Activated T-helper 1 cell treated with anti-CD3 and anti-CD28 coated beads, Interleukin-12 subunit alpha, Interleukin-12 subunit beta, Interleukin-2, Interleukin-4 antibody, amounts not matched to agents 30 ng/mL and 10 ng/mL and 1 ng/mL, durations not matched to agents 14 hours and 24 hours and 36 hours (primary cell): ENCODE measurements at regions not wholly inside any gene's neighbourhood (a gene's known extent, or its start where the extent isn't known, plus 50 kb on each side); places are given as distances from the start of the nearest gene placed in this dataset.
"Not testable (repeated sequence)": the region's sequence is repeated elsewhere in the genome, so short reads cannot be mapped to it uniquely, and the experiment has no call there.

Source experiments
- DNase-seq: peaks from one replicate; pipeline ENCODE4 v3.0.0; 2021; ENCODE audit warnings: low spot score
- H3K27ac Mint-ChIP-seq: one replicate; pipeline ENCODE4 v1.8.0; 2021; ENCODE audit warnings: mild to moderate bottlenecking, mixed read lengths
- H3K27me3 Mint-ChIP-seq: one replicate; pipeline ENCODE4 v1.8.0; 2022; ENCODE audit warnings: mild to moderate bottlenecking, moderate library complexity, mixed read lengths; ENCODE audit not compliant: insufficient read depth
- H3K36me3 Mint-ChIP-seq: one replicate; pipeline ENCODE4 v1.8.0; 2021; ENCODE audit warnings: low read depth, mixed read lengths
- H3K4me1 Mint-ChIP-seq: one replicate; pipeline ENCODE4 v1.8.0; 2021; ENCODE audit warnings: low read depth, mixed read lengths
- H3K4me3 Mint-ChIP-seq: one replicate; pipeline ENCODE4 v1.8.0; 2021; ENCODE audit warnings: mild to moderate bottlenecking, moderate library complexity, mixed read lengths
- H3K9me3 Mint-ChIP-seq: one replicate; pipeline ENCODE4 v1.8.0; 2021; ENCODE audit warnings: mixed read lengths
- intact Hi-C: fragments of 100-400 bp; cut with micrococcal nuclease; formaldehyde crosslinking; loops from one replicate; pipeline ENCODE4 v1.15.1; 2024

DNA sequence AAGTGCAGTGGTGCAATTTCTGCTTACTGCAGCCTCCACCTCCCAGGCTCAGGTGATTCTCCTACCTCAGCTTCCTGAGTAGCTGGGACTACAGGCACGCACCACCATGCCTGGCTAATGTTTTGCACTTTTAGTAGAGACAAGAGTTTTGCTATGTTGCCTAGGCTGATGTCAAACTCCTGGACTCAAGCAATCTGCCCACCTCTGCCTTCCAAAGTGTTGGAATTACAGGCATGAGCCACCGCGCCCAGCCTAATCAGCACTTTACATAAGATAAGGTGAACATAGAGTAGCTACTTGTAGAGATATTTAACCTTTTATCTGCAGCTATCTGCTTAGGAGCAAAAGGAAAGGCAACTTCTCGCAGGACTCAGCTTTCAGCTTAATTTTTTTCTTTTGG, 77.5 kb upstream of the RGPD5 start:
- H3K9me3 Mint-ChIP-seq, H3K27ac Mint-ChIP-seq, DNase-seq, H3K4me3 Mint-ChIP-seq, intact Hi-C loops, H3K27me3 Mint-ChIP-seq, H3K4me1 Mint-ChIP-seq, H3K36me3 Mint-ChIP-seq: not testable (repeated sequence)

DNA sequence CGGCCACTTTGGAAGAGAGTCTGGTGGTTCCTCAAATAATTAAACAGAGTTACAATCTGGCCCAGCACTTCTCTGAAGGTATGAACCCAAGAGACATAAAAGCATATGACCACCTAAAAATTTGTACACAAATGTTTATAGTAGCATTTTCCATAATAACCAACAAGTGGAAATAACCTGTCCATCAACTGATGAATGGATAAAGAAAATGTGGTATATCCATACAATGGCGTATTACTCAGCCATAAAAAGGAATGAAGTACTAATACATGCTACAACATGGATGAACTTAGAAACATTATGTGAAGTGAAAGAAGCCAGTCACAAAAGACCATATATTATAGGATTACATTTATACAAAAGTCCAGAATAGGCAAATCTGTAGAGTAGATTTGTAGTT, 76.0 kb upstream of the RGPD5 start:
- intact Hi-C loops = no loop called here
- H3K4me3 Mint-ChIP-seq = no peak overlapping the region
- H3K9me3 Mint-ChIP-seq = no peaks in the 10 kb centered on the region
- no peaks in the 10 kb centered on the region for H3K36me3 Mint-ChIP-seq
- no peak for DNase-seq
- H3K27ac Mint-ChIP-seq = no peak overlapping the region
- H3K4me1 Mint-ChIP-seq = no peaks in the 10 kb centered on the region
- H3K27me3 Mint-ChIP-seq = peaks cover 11% of the 10 kb centered on the region

DNA sequence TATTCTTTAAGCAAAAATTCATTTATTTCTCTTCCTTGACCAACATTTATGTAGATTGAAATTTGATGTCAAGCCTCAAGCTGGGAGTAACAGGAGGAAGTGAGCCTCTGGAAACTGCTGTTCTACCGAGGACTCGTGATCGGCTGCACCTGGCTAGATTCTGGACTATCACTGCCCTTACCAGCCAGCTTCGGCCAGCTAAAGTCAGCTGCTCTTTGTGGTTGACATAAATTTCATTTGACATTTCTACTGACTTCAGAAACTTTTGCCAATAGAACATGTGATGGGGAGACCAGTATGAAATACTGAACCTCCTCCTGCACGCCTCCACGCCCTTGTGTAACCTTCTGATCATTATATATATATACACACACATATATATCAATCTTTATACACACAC, 74.2 kb upstream of the RGPD5 start:
- H3K4me1 Mint-ChIP-seq = no peaks in the 10 kb centered on the region
- intact Hi-C loops = no loop called here
- DNase-seq = no peak

DNA sequence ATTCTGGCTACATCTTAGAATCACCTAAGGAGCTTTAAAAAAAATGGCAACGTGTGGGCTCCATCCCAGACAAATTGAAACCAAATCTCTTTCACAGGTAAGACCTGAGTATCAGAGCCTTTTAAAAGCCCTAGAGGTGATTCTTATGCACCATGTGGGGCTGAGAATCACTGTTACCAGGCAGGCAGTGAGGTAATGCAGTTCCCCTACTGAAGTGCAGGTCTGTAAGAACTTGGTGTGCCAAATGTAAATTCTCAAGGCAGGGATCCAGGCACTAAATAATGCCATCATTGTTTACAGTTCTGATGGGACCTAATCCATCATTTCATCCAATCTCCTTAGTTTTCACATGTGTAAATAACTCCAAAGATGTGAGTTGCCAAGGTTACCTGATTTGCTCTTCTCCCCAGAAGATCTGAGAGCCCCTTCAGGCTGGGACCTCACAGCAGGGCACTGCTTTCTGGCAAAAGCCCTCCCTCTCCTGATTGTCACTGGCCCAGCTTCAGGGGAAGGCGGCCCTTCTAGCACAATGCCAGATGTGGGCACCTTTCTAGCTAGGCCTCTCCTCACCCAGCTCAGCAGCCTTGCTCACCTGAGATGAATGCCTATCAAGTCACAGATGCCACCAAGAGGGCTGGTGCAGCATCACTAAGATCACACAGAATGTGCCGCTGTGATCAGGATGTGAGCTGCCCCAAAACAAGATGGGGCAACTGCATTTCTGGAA, 73.6 kb upstream of the RGPD5 start:
- Mint-ChIP-seq H3K4me3 (no peak overlapping the region), H3K9me3 (no peaks in the 10 kb centered on the region)
- intact Hi-C loops = no loop called here

More for the DNA sequence above, 74.2 kb upstream of the RGPD5 start:
- Mint-ChIP-seq H3K9me3 (no peaks in the 10 kb centered on the region), H3K36me3 (no peaks in the 10 kb centered on the region), H3K4me3 (no peak overlapping the region), H3K27ac (no peak overlapping the region), H3K27me3 (peaks cover 11% of the 10 kb centered on the region)

DNA sequence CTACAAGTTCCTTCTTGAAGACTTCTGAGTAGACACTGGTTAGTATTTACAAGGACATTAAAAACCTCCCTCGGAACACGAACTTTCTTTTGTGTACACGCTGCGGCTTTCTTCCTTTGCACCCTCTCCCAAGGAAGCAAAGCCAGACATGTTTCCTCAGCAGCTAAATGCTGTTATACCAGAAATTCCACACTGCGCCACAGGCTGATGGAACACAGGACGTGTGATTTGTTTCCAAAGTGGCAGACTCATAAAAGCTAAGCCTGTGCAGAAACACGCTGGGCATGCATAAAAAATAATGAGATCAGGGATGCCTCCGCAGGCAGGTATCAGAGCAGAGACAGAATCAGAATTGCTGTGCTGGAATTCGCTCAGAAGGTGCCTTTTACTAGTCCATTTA, 73.0 kb upstream of the RGPD5 start:
- H3K4me1 Mint-ChIP-seq = no peaks in the 10 kb centered on the region
- no peak overlapping the region for H3K27ac Mint-ChIP-seq
- H3K27me3 Mint-ChIP-seq = peaks cover 11% of the 10 kb centered on the region
- intact Hi-C loops = no loop called here
- H3K4me3 Mint-ChIP-seq = no peak overlapping the region
- DNase-seq = no peak
- no peaks in the 10 kb centered on the region for H3K9me3 Mint-ChIP-seq
- H3K36me3 Mint-ChIP-seq = no peaks in the 10 kb centered on the region

More for the DNA sequence above, 73.6 kb upstream of the RGPD5 start:
- Mint-ChIP-seq H3K36me3 (no peaks in the 10 kb centered on the region), H3K4me1 (no peaks in the 10 kb centered on the region), H3K27me3 (peaks cover 11% of the 10 kb centered on the region), H3K27ac (no peak overlapping the region)
- no peak for DNase-seq

DNA sequence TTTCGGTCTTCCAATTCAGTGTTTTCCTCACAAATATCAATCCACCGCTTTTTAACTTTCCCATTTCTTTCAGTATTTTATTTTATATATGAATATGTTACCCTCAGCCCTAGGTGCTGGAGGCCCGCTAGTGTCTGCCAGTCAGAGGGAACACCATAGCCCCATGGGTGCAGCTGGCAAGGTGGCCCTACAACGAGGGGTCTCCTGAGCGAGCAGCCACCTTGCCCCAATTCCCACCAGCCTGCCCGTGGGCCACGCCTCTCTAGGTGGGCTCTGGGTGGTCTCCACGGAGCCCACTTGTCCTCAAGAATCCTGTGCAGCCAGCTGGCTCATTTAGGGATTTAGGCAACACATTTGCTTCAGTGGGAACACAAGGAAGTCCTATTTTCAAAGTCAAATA, 72.5 kb upstream of the RGPD5 start:
- Mint-ChIP-seq H3K4me1 (no peaks in the 10 kb centered on the region), H3K27me3 (peaks cover 11% of the 10 kb centered on the region), H3K36me3 (no peaks in the 10 kb centered on the region), H3K4me3 (no peak overlapping the region), H3K27ac (no peak overlapping the region), H3K9me3 (no peaks in the 10 kb centered on the region)
- intact Hi-C loops = no loop called here
- DNase-seq = no peak

DNA sequence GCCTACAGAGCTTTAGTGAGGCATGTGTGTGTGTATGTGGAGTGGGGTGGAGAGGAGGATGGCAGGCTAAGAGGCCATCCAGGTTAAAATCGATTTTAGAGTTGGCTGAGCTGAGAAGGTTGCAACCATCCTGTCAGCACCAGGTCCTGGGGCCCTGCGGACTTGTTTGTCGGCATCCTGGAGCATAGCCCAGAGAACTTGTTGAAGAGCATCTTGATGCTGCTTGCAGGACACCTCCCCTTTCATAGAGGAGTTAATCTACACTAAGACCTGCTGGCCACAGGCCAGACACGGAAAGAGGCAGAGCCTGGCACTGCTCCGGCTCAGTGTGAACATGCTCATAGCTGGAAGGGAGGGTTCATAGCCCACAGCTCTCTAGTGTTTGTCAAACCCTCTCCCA, 72.1 kb upstream of the RGPD5 start:
- H3K27me3 Mint-ChIP-seq = peaks cover 11% of the 10 kb centered on the region
- H3K36me3 Mint-ChIP-seq = no peaks in the 10 kb centered on the region
- no peak for DNase-seq
- no peaks in the 10 kb centered on the region for H3K9me3 Mint-ChIP-seq
- H3K4me3 Mint-ChIP-seq = no peak overlapping the region
- H3K27ac Mint-ChIP-seq = no peak overlapping the region
- no peaks in the 10 kb centered on the region for H3K4me1 Mint-ChIP-seq
- intact Hi-C loops = no loop called here

DNA sequence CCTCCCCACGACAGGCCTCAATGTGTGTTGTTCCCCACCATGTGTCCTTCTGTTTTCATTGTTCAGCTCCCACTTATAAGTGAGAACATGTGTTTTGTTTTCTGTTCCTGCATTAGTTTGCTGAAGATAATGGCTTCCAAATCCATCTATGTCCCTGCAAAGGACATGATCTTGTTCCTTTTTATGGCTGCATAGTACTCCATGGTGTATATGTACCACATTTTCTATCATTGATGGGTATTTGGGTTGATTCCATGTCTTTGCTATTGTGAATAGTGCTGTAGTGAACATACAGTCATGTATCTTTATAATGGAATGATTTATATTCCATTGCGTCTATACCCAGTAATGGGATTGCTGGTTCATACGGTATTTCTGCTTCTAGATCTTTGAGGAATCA, 71.5 kb upstream of the RGPD5 start:
- H3K36me3 Mint-ChIP-seq, intact Hi-C loops: not testable (repeated sequence)

DNA sequence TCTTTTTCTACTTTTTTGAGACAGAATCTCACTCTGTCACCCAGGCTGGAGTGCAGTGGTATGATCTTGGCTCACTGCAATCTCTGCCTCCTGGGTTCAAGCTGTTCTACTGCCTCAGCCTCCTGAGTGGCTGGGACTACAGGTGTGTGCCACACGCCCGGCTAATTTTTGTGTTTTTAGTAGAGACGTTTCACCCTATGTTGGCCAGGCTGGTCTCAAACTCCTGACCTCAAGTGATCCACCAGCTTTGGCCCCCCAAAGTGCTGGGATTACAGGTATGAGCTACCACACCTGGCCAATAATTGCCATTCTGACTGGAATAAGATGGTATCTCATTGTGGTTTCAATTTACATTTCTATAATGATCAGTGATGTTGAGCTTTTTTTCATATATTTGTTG, 71.0 kb upstream of the RGPD5 start:
- H3K4me3 Mint-ChIP-seq, H3K27ac Mint-ChIP-seq, H3K9me3 Mint-ChIP-seq, H3K36me3 Mint-ChIP-seq, intact Hi-C loops, H3K4me1 Mint-ChIP-seq, DNase-seq: not testable (repeated sequence)
- peaks cover 11% of the 10 kb centered on the region for H3K27me3 Mint-ChIP-seq

More for the DNA sequence above, 71.5 kb upstream of the RGPD5 start:
- H3K27ac Mint-ChIP-seq, H3K9me3 Mint-ChIP-seq, DNase-seq, H3K4me1 Mint-ChIP-seq, H3K4me3 Mint-ChIP-seq: not testable (repeated sequence)
- H3K27me3 Mint-ChIP-seq = peaks cover 11% of the 10 kb centered on the region

DNA sequence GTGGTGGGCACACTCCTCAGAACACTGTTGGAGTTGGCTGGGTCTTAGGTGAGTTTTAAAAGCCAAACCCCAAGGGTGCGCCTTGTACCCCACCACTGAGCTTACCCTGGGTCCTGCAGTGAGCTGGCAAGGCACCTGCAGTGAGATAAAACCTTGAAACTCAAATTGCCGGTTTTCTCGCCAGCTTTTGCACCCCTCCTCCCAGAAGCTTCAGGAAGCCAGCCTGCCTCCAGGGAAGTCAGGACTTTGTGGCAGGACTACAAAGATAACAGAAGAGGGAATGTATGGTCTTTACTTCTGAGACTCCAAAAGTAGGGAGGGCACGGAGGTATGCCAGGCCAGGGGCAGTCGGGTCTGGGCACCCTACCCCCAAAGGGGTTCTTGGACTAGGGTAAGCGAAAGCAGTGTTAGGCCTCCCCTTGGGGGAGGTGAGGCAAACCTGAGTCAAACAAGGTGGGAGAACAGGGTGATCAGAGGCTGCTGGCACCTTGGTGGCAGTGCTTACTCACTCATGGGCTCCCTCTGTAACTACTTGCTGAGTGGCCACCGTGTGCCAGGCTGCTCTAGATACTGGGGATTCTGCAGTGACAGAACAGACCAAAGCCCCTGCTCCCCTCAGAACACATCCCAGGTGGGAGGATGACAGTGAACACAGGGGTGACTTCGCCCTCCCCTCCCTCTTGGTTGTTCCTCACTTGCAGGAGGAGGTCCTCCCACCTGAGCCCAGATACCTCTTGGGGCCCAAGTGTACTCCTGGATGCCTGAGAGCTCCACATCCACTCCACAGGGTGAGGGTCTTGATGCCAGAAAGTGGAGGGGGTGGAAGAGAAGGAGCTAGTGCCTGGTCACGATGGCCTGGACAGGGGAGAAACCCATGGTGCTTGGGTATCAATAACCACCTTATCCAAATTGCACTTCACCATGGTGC, 69.3 kb upstream of the RGPD5 start:
- no peaks in the 10 kb centered on the region for H3K36me3 Mint-ChIP-seq
- no peak overlapping the region for H3K27ac Mint-ChIP-seq
- no peaks in the 10 kb centered on the region for H3K4me1 Mint-ChIP-seq
- intact Hi-C loops = no loop called here
- H3K4me3 Mint-ChIP-seq = no peak overlapping the region
- peaks cover 17% of the 10 kb centered on the region for H3K27me3 Mint-ChIP-seq
- DNase-seq = no peak
- no peaks in the 10 kb centered on the region for H3K9me3 Mint-ChIP-seq

DNA sequence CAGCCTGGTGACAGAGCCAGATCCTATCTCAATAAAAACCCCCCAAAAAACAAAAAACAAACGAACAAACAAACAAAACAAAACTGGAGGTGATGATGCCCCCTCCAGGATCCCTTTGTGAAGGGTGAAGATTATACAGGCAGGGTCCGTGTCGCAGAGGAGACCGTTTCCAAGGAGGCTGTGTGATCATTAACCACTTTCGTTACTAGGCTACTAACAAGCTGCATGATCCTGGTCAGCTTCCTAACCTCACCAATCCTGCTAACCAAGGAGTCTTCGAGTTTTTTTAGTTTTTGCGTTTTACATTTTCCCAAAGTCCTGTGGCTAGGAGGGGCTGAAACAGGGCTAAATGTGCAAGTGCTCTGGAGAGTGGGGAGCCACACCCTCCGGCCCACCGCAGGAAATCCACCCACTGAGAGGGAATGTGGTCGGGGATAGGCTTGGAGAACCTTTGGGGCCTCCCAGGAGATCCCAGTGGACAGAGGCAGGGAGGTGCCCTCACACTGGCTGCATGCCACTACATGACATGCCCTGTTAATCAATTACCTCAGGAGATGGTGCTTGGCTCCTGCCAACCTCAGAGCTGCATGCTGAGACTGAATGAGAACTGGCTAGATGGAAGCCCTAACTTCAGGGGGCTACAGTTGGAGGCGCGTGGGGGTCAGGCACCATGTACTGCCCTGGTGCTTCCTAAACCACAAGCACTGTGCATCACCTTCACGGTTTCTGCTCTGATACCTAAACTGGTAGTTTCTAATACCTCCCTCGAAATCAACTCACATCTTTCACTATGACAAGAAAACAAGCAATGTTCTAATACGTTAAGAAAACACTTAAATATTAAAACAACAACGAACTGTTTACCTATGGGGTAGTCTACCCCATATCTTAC, 67.5 kb upstream of the RGPD5 start:
- no peak for DNase-seq
- Mint-ChIP-seq H3K9me3 (no peaks in the 10 kb centered on the region), H3K4me1 (no peaks in the 10 kb centered on the region), H3K27ac (no peak overlapping the region), H3K4me3 (no peak overlapping the region), H3K36me3 (no peaks in the 10 kb centered on the region), H3K27me3 (peaks cover 14% of the 10 kb centered on the region)
- intact Hi-C loops = no loop called here

DNA sequence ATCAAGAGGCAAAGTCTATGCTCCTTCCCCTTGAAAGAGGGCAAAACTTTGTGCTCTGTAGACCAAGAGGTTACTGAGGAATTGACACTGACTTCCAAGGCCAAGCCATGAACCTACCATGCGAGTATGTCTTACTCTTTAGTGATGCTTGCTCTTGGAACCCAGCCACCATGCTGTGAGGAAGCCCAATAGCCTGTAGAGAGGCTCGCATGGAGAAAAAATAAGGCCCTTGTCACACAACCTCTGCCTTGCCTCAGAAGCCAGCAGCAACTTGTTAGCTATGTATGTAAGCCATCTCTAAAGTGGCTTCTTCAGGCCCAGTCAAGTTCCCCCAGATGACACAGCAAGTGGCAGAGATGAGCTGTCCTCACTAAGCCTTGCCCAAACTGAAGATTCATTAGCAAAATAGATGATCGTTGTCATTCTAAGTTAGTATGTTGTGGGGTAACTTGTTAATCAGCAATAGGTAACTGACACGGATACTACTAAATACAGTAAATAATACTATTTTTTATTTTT, 66.1 kb upstream of the RGPD5 start:
- H3K4me3 Mint-ChIP-seq = no peak overlapping the region
- intact Hi-C loops = no loop called here
- H3K27ac Mint-ChIP-seq = no peak overlapping the region

More for the DNA sequence above, 66.1 kb upstream of the RGPD5 start:
- no peak for DNase-seq
- Mint-ChIP-seq H3K4me1 (no peaks in the 10 kb centered on the region), H3K27me3 (peaks cover 7% of the 10 kb centered on the region), H3K36me3 (no peaks in the 10 kb centered on the region), H3K9me3 (no peaks in the 10 kb centered on the region)
